ENCODE measurements at regions not wholly inside any gene's neighbourhood (a gene's known extent, or its start where the extent isn't known, plus 50 kb on each side); places are given as distances from the start of the nearest gene placed in this dataset.

DNA sequence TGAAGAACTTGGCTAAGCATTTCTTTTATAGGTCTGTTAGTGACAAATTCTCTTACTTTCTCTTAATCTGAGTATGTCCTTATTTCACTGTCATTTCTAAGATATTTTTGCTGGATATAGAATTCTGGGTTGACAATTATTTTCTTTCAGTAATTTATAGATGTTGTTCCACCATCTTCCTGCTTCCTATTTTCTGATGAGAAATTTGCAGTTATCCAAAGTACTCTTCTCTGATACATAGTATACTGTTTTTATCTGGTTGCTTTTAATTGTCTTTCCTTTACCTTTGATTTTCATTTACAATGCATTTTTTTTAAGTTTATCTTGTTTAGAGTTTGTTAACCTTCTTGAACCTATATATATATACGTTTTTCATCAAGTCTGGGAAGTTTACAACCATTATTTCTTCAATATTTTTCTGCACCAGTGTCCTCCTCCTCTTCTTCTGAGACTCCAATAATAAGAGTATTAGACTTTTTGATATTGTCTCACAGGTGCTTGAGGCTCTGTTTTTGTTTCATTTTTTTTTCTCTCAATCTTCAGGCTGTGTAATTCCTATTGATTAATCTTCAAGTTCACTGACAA is 101.6 kb upstream of the INSIG1 start:
- TF ChIP-seq, protein P1, sequence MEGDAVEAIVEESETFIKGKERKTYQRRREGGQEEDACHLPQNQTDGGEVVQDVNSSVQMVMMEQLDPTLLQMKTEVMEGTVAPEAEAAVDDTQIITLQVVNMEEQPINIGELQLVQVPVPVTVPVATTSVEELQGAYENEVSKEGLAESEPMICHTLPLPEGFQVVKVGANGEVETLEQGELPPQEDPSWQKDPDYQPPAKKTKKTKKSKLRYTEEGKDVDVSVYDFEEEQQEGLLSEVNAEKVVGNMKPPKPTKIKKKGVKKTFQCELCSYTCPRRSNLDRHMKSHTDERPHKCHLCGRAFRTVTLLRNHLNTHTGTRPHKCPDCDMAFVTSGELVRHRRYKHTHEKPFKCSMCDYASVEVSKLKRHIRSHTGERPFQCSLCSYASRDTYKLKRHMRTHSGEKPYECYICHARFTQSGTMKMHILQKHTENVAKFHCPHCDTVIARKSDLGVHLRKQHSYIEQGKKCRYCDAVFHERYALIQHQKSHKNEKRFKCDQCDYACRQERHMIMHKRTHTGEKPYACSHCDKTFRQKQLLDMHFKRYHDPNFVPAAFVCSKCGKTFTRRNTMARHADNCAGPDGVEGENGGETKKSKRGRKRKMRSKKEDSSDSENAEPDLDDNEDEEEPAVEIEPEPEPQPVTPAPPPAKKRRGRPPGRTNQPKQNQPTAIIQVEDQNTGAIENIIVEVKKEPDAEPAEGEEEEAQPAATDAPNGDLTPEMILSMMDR (IDR thresholded peaks at IDR 0.05; ENCODE audit: low read depth, low read length, missing input control): no peak
- no peak for TF ChIP-seq RAD21 (IDR thresholded peaks at IDR 0.05)
- TF ChIP-seq HNF4G (IDR thresholded peaks at IDR 0.05): no peak
- TF ChIP-seq TAF1 (conservative IDR thresholded peaks at IDR 0.05): no peak
- TF ChIP-seq EGR1 (IDR thresholded peaks at IDR 0.05; ENCODE audit: low read depth in 2 of 2): no peak
- TF ChIP-seq, protein P2, sequence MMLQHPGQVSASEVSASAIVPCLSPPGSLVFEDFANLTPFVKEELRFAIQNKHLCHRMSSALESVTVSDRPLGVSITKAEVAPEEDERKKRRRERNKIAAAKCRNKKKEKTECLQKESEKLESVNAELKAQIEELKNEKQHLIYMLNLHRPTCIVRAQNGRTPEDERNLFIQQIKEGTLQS (IDR thresholded peaks at IDR 0.05): no peak
- no peak for TF ChIP-seq FOXA1 (IDR thresholded peaks at IDR 0.05)
- no peak for TF ChIP-seq GABPA (IDR thresholded peaks at IDR 0.05 in 1 of 2, conservative IDR thresholded peaks at IDR 0.05 in 1 of 2)
- TF ChIP-seq, protein P3, sequence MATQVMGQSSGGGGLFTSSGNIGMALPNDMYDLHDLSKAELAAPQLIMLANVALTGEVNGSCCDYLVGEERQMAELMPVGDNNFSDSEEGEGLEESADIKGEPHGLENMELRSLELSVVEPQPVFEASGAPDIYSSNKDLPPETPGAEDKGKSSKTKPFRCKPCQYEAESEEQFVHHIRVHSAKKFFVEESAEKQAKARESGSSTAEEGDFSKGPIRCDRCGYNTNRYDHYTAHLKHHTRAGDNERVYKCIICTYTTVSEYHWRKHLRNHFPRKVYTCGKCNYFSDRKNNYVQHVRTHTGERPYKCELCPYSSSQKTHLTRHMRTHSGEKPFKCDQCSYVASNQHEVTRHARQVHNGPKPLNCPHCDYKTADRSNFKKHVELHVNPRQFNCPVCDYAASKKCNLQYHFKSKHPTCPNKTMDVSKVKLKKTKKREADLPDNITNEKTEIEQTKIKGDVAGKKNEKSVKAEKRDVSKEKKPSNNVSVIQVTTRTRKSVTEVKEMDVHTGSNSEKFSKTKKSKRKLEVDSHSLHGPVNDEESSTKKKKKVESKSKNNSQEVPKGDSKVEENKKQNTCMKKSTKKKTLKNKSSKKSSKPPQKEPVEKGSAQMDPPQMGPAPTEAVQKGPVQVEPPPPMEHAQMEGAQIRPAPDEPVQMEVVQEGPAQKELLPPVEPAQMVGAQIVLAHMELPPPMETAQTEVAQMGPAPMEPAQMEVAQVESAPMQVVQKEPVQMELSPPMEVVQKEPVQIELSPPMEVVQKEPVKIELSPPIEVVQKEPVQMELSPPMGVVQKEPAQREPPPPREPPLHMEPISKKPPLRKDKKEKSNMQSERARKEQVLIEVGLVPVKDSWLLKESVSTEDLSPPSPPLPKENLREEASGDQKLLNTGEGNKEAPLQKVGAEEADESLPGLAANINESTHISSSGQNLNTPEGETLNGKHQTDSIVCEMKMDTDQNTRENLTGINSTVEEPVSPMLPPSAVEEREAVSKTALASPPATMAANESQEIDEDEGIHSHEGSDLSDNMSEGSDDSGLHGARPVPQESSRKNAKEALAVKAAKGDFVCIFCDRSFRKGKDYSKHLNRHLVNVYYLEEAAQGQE (IDR thresholded peaks at IDR 0.05): no peak
- TF ChIP-seq, protein P4, sequence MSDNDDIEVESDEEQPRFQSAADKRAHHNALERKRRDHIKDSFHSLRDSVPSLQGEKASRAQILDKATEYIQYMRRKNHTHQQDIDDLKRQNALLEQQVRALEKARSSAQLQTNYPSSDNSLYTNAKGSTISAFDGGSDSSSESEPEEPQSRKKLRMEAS (IDR thresholded peaks at IDR 0.05): no peak
- no peak for TF ChIP-seq YY1 (IDR thresholded peaks at IDR 0.05)
